ENCODE measurements at regions not wholly inside any gene's neighbourhood (a gene's known extent, or its start where the extent isn't known, plus 50 kb on each side); places are given as distances from the start of the nearest gene placed in this dataset.

GRCh38 chr5:142507531-142508372 lies 178.1 kb downstream of the FGF1 start:
- no peak for DNase-seq

- no peak for DNase-seq
Observed at GRCh38 chr5:142506756-142507155, 179.1 kb downstream of the FGF1 start.

- DNase-seq: no peak
Observed at GRCh38 chr5:142506046-142506445, 179.8 kb downstream of the FGF1 start.

- DNase-seq: no peak
Observed at GRCh38 chr5:142501890-142502289, 177.1 kb upstream of the SPRY4 start.

GRCh38 chr5:142500227-142500905 lies 175.5 kb upstream of the SPRY4 start:
- no peak for DNase-seq

GRCh38 chr5:142499591-142500226 lies 174.9 kb upstream of the SPRY4 start:
- no peak for DNase-seq

- DNase-seq: no peak
Observed at GRCh38 chr5:142498298-142498697, 173.5 kb upstream of the SPRY4 start.

GRCh38 chr5:142495531-142495930 lies 170.7 kb upstream of the SPRY4 start:
- no peak for DNase-seq

- DNase-seq: no peak
Observed at GRCh38 chr5:142493875-142494518, 169.2 kb upstream of the SPRY4 start.

- no peak for DNase-seq
Observed at GRCh38 chr5:142492781-142493281, 168.0 kb upstream of the SPRY4 start.

- DNase-seq: no peak
Observed at GRCh38 chr5:142491679-142492078, 166.9 kb upstream of the SPRY4 start.

- DNase-seq: no peak
Observed at GRCh38 chr5:142491270-142491669, 166.4 kb upstream of the SPRY4 start.

- DNase-seq: no peak
Observed at GRCh38 chr5:142486581-142486980, 161.8 kb upstream of the SPRY4 start.

GRCh38 chr5:142486020-142486419 lies 161.2 kb upstream of the SPRY4 start:
- DNase-seq: no peak

- no peak for DNase-seq
Observed at GRCh38 chr5:142484821-142485387, 160.1 kb upstream of the SPRY4 start.

GRCh38 chr5:142482207-142482606 lies 157.4 kb upstream of the SPRY4 start:
- no peak for DNase-seq

GRCh38 chr5:142481410-142481809 lies 156.6 kb upstream of the SPRY4 start:
- DNase-seq: no peak

GRCh38 chr5:142479854-142480519 lies 155.2 kb upstream of the SPRY4 start:
- no peak for DNase-seq

- DNase-seq: no peak
Observed at GRCh38 chr5:142479150-142479549, 154.3 kb upstream of the SPRY4 start.

- no peak for DNase-seq
Observed at GRCh38 chr5:142478113-142478512, 153.3 kb upstream of the SPRY4 start.

- no peak for DNase-seq
Observed at GRCh38 chr5:142475102-142475513, 150.3 kb upstream of the SPRY4 start.

GRCh38 chr5:142474431-142475094 lies 149.7 kb upstream of the SPRY4 start:
- DNase-seq: no peak
